GM12875 (cell line): ENCODE measurements at regions not wholly inside any gene's neighbourhood (a gene's known extent, or its start where the extent isn't known, plus 50 kb on each side); places are given as distances from the start of the nearest gene placed in this dataset.
A peak's percentile ranks its signal among the peaks of the same experiment; 100 is the strongest.

ENCODE experiments used
- H3K4me3 ChIP-seq: one replicate; pipeline ENCODE4 v1.5.1; 2011; ENCODE audit warnings: low read depth, low read length, control low read depth
- CTCF ChIP-seq: IDR thresholded peaks from 2 replicates; pipeline ENCODE4 v1.5.1; 2011; ENCODE audit warnings: low read depth, mild to moderate bottlenecking, control low read depth, inconsistent platforms, low read length, moderate library complexity, borderline replicate concordance; ENCODE audit not compliant: insufficient read depth

- no peak overlapping the region for H3K4me3 ChIP-seq
- no peak for TF ChIP-seq CTCF
These were observed 52.8 kb downstream of the PPP1R2C start for GRCh38 chrX:42725196-42725595.

- no peak for TF ChIP-seq CTCF
- no peak overlapping the region for H3K4me3 ChIP-seq
These were observed 57.8 kb downstream of the PPP1R2C start for GRCh38 chrX:42720209-42720608.

GRCh38 chrX:42715701-42716262 lies 62.2 kb downstream of the PPP1R2C start:
- H3K4me3 ChIP-seq: no peak overlapping the region
- TF ChIP-seq CTCF: no peak

GRCh38 chrX:42714981-42715700 lies 62.8 kb downstream of the PPP1R2C start:
- H3K4me3 ChIP-seq: no peak overlapping the region
- peak; percentile 60 for TF ChIP-seq CTCF

GRCh38 chrX:42710452-42710851 lies 67.5 kb downstream of the PPP1R2C start:
- TF ChIP-seq CTCF: no peak
- H3K4me3 ChIP-seq: no peak overlapping the region

GRCh38 chrX:42708222-42708621 lies 69.7 kb downstream of the PPP1R2C start:
- H3K4me3 ChIP-seq: no peak overlapping the region
- no peak for TF ChIP-seq CTCF

GRCh38 chrX:42707742-42708141 lies 70.2 kb downstream of the PPP1R2C start:
- H3K4me3 ChIP-seq: no peak overlapping the region
- TF ChIP-seq CTCF: no peak
